PFSK-1 (cell line): ENCODE measurements at regions not wholly inside any gene's neighbourhood (a gene's known extent, or its start where the extent isn't known, plus 50 kb on each side); places are given as distances from the start of the nearest gene placed in this dataset.

Experiments
- FOXP2 ChIP-seq: optimal IDR thresholded peaks from 2 replicates; pipeline ENCODE3; 2011; ENCODE audit warnings: borderline replicate concordance, control low read depth, inconsistent platforms; ENCODE audit not compliant: insufficient read depth; ENCODE audit errors: extremely low read length, extremely low read depth
- POLR2AphosphoS5 ChIP-seq: IDR thresholded peaks from 2 replicates; pipeline ENCODE4 v1.6.1; 2012; ENCODE audit warnings: low read depth, mild to moderate bottlenecking, control low read depth, low read length, moderate library complexity
- SIN3A ChIP-seq: IDR thresholded peaks from 2 replicates; pipeline ENCODE4 v1.6.1; 2012; ENCODE audit warnings: mild to moderate bottlenecking, low read length, moderate library complexity, borderline replicate concordance; ENCODE audit not compliant: insufficient read depth
- TAF1 ChIP-seq: IDR thresholded peaks from 2 replicates; pipeline ENCODE4 v1.6.1; 2012; ENCODE audit warnings: low read length, control low read depth, borderline replicate concordance; ENCODE audit not compliant: insufficient read depth
- TF ChIP-seq, protein P1 (sequence below), 2 experiments: IDR thresholded peaks; 2 replicates each; pipeline versions ENCODE4 v1.6.1 to v1.8.0; 2011 to 2012; ENCODE audit warnings: low read depth in 2 of 2, low read length in 2 of 2, control low read depth in 1 of 2, inconsistent platforms in 1 of 2, mild to moderate bottlenecking in 1 of 2, moderate library complexity in 1 of 2; ENCODE audit not compliant: insufficient read depth in 1 of 2

DNA sequence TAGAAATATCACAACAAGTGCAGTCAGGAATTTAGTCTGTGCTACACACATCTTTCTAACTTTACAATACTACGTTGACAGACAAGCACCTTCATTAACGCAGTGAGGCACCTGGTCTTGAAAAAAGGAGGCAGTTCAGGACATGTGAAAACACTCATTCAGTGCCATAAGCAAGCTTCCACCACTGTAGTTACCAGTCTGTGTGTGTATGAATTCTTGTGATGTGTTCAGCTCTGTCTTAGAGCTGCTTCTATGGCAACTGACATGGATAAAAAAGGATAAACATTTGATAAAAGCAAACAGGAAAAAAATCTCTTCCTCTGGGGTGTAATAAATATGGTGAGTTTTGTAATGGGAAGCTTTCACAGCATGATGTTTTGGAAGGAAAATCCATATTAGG, 623.8 kb upstream of the NXPH2 start:
- TF ChIP-seq, protein P1, sequence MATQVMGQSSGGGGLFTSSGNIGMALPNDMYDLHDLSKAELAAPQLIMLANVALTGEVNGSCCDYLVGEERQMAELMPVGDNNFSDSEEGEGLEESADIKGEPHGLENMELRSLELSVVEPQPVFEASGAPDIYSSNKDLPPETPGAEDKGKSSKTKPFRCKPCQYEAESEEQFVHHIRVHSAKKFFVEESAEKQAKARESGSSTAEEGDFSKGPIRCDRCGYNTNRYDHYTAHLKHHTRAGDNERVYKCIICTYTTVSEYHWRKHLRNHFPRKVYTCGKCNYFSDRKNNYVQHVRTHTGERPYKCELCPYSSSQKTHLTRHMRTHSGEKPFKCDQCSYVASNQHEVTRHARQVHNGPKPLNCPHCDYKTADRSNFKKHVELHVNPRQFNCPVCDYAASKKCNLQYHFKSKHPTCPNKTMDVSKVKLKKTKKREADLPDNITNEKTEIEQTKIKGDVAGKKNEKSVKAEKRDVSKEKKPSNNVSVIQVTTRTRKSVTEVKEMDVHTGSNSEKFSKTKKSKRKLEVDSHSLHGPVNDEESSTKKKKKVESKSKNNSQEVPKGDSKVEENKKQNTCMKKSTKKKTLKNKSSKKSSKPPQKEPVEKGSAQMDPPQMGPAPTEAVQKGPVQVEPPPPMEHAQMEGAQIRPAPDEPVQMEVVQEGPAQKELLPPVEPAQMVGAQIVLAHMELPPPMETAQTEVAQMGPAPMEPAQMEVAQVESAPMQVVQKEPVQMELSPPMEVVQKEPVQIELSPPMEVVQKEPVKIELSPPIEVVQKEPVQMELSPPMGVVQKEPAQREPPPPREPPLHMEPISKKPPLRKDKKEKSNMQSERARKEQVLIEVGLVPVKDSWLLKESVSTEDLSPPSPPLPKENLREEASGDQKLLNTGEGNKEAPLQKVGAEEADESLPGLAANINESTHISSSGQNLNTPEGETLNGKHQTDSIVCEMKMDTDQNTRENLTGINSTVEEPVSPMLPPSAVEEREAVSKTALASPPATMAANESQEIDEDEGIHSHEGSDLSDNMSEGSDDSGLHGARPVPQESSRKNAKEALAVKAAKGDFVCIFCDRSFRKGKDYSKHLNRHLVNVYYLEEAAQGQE (IDR thresholded peaks at IDR 0.05; ENCODE audit: insufficient read depth in 1 of 2, low read depth in 2 of 2, low read length in 2 of 2): no peak

DNA sequence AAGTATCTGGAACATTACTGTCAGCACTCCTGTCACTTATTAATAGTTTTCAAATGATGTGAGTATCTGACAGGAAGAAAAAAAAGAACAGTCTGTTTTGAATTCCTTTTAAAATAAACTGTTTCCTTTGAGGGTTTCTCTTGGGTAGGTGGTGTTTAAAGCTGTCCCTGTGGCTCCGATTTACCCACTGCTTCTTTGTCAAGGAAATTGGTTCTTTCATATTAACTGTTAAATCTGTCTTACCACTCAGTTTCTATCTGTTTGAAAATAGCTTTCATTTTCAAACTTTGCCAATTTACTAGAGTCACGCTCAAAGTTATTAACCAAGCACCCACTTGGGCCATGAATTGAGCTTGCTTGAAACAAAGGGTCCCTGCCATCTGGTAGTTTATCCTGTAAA, 614.6 kb upstream of the NXPH2 start:
- TF ChIP-seq TAF1: no peak
- TF ChIP-seq, protein P1 (IDR thresholded peaks at IDR 0.05; ENCODE audit: insufficient read depth in 1 of 2, low read depth in 2 of 2, low read length in 2 of 2): no peak
- no peak for TF ChIP-seq SIN3A

- TF ChIP-seq TAF1 (no peak), SIN3A (no peak), FOXP2 (no peak), POLR2AphosphoS5 (no peak)
- TF ChIP-seq, protein P1 (IDR thresholded peaks at IDR 0.05; ENCODE audit: insufficient read depth in 1 of 2, low read depth in 2 of 2, low read length in 2 of 2): peak in 1 of 2 experiments; percentile 60; a peak in 1 of 4 replicates
Observed at GRCh38 chr2:139389391-139389790, 609.2 kb upstream of the NXPH2 start.

- no peak for TF ChIP-seq POLR2AphosphoS5
- no peak for TF ChIP-seq FOXP2
- TF ChIP-seq, protein P1 (IDR thresholded peaks at IDR 0.05; ENCODE audit: insufficient read depth in 1 of 2, low read depth in 2 of 2, low read length in 2 of 2): no peak
- no peak for TF ChIP-seq SIN3A
- no peak for TF ChIP-seq TAF1
Observed at GRCh38 chr2:139386401-139386800, 606.2 kb upstream of the NXPH2 start.

DNA sequence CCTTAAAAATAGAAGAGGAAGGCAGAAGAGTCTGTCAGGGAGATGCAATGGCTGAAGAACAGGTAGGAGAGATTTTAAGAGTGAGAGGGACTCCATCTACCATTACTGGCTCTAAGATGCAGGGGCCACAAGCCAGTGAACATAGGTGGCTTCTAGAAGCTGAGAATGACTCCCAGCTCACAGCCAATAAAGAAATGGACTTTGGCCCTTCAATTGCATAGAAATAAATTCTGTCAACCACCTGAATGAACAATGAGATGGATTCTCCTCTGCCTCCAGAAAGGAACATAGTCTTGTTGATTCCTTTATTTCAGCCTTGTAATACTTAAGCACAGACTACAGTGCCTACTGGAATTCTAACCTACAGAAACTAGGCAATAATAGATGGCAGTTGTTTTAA, 603.3 kb upstream of the NXPH2 start:
- TF ChIP-seq TAF1 (no peak), FOXP2 (no peak), SIN3A (no peak), POLR2AphosphoS5 (no peak)
- TF ChIP-seq, protein P1 (IDR thresholded peaks at IDR 0.05; ENCODE audit: insufficient read depth in 1 of 2, low read depth in 2 of 2, low read length in 2 of 2): no peak
